Pulmonary artery endothelial cell (primary cell): ENCODE measurements at regions not wholly inside any gene's neighbourhood (a gene's known extent, or its start where the extent isn't known, plus 50 kb on each side); places are given as distances from the start of the nearest gene placed in this dataset.
"Not testable (repeated sequence)": the region's sequence is repeated elsewhere in the genome, so short reads cannot be mapped to it uniquely, and the experiment has no call there.

Experiments used
- DNase-seq: peaks from one replicate; pipeline ENCODE4 v3.0.0-alpha.2; 2011; ENCODE audit warnings: low read depth, low spot score

DNA sequence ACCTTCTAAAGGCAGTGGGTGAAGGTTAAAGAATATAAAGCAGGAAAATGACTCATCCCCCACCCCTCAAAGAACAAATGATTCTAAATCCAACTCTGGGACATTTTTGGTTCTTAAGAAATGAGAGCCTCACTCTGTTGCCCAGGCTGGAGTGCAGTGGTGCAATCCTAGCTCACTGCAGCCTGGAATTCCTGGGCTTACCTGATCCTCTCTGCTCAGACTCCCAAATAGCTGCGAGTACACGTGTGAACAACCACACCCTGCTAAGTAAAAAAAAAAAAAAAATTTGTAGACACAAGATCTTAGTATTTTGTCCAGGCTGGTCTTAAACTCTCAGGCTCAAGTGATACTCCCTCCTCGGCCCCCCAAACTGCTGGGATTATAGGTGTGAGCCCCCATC is 298.8 kb upstream of the MAF start:
- no peak for DNase-seq

DNA sequence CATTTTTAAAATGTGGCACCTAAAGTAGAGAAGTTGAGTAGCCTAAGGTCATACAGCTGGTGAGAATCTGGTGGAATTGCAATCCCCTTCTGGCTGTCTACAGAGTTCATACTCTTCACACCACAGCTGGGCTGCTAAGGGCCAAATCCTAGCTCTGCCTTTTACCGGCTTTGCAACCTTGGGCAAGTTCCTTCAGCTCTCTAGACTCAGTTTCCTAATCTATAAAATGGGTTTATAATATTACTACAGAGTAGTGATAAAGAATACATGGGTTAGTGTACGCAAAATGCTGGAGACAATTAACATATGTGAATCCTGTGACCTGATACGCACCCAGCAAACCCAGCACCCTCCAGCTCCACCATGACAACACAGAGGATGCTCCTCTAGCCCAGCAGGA is 298.2 kb upstream of the MAF start:
- no peak for DNase-seq

DNA sequence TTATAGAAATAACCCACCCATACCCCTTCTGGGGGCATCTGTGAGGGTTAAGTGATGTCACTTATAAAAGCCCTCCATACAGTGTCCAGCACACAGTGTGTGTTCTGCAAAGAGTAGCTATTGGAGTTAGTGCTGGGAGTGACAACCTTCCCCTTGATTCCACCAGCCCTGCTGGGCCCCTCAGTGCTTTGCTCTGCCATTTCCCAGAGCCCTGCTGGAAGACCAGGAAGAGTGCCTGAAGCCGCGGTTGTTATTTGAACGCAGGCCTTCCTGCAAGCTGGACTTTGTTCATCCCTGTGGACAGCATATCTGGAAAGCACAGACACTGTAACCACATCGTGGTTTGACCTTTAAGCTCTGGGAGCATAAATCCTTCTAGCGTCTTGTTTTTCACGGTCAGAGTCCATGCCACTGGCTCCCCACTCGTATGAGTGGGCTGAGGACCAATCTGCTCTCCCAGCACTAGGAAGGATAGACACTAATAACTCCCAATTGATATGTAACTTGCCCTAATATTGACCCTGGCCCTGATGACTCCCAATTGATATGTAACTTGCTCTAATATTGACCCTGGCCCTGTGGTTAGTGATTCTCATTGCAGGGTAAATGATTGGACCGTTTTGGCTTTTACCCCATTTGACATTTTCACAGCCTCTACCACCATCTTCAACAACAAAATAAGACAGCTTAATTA is 297.1 kb upstream of the MAF start:
- DNase-seq, result no peak

DNA sequence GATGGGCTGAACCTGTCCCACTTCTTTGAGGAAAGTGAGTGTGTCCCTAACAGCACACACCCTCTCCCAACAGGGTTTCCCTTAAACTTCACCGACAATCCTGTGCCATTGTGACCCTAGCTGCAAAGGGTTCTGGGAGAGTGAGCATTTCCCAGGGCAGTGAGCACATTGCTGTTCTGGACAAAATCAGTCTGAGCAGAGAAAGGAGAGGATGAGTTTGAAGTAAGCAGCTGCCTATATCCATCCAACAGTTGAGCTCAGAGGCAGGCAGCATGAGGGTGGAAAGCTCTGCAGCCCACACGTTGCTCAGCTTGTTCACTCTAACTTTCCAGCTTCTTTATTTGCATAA is 296.5 kb upstream of the MAF start:
- no peak for DNase-seq

- no peak for DNase-seq
Measured at GRCh38 chr16:79895917-79896203, 295.3 kb upstream of the MAF start.

DNA sequence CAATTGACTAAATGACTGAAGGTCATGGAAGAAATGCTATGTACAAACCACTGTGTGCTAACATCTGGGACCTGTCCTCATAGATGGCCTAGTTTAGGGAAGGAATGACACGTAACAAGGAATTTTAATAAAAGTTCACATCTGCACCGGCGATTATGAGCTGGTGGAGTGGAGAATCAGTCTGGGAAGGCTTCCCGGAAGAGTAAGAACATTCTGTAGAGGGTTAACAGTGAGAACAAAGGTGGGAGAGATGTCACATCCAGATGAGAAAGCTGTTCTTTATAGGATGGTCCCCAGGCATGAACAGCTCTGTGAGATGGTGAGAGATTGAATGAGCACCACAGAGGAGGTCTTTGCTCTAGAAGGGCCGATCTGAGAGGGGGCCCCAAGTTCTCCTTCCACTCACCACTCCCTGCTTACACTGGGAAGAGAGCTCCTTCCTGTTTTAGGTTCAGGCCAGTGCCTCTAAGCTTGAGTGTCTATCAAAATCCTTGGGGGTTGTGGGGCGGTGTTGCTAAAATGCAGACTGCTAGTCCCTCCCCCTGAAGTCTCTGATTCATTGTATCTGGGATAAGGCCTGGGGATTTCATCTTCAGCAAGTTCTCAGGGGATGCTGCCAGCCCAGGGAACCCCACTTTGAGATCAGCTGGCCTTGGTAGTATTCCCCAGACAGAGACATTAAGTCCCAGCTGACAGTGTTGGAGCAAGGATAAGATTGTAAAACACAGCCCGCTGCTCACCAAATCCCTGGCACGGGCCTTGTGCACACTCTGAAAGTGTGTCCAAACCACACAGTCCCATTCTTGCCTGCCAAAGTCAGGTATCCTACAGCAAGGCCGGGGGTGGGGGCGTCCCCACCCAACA is 294.7 kb upstream of the MAF start:
- DNase-seq, result no peak

DNA sequence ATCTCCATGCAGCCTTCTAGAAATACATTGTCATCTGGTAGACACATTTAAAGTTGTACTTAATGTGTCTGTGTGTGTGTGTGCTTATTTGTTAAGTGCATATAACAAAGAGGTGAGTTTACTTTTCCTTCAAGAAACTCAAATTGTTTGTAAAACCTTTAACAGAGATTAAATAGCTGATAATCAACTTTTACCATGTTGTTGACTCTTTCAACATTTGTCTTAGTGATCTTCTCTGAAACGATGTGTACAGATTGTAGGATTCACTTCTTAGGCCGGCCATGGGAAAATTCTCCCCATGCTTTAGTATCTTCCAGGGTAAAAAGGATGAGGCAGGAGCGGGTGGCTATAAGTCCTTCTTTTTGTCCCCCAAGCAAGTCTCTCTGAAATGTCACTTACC is 292.9 kb upstream of the MAF start:
- DNase-seq, result no peak

DNA sequence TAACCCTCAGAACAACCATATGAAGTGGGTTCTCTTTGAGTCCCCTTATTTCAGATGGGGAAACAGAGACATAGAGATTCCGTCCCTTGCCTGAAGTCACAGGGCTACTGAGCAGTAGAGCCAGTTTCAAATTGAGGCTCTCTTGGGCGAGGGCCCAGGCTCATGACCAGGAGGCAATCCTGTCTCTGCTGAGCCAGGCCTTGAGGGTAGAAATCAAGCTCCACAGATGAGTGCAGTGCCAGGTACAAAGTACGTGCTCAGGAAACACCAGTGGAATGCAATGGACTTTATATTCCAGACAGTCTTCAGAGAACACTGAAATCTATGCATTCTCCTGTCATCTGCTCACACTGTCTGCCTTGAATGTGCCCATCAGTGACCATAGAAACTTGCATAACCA is 291.7 kb upstream of the MAF start:
- DNase-seq, result no peak

DNA sequence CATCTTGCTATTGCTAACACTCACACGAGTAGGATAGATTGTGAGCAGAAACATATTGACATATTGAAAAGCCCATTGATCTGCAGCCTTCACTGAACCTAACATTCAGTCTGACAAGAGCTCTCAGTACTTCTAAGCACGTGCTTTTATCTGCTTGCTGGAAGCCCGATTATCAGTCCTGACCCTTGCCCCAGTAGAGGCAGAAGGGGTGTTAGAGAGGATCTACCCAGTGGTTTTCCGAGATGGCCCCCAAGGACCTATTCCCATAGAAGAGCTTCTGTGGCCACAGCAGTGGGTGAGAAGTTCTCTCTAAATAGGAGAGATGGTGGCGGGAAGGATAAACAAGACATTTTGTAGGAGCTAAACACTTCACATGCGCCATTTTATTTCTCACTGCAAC is 290.9 kb upstream of the MAF start:
- DNase-seq, result no peak

GRCh38 chr16:79887541-79888540 is 287.3 kb upstream of the MAF start:
- no peak for DNase-seq

GRCh38 chr16:79885320-79885719 is 284.8 kb upstream of the MAF start:
- no peak for DNase-seq

GRCh38 chr16:79883494-79883893 is 283.0 kb upstream of the MAF start:
- DNase-seq, result no peak

- DNase-seq, result no peak
Measured at GRCh38 chr16:79882340-79883005, 281.9 kb upstream of the MAF start.

DNA sequence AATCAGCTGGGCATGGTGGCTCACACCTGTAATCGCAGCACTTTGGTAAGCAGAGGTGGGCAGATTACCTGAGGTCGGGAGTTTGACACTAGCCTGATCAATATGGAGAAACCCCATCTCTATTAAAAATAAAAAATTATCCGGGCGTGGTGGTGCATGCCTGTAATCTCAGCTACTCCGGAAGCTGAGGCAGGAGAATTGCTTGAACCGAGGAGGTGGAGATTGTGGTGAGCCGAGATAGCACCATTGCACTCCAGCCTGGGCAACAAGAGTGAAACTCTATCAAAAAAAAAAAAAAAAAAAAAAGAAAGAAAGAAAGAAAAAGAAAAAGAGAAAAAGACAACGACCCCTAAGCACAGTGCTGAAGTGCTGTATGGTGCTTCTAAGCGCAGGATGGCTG is 280.6 kb upstream of the MAF start:
- not testable (repeated sequence) for DNase-seq

DNA sequence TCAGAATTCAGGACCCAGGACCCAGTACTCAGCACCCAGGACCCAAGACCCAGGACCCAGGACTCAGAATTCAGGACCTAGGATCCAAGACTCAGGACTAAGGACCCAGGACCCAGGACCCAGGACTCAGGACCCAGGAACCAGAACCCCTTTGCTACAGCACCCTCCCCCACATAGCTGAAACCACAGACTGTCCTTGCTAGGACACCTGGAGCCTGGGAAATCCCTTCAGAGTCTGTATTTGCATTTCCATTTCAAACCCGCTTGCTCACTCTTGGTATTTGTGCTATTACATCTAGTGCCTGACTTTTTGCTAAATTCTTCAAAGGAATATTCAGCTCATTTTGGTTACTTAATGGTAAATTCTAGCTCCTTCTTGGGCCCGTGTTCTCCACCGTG is 275.8 kb upstream of the MAF start:
- no peak for DNase-seq

GRCh38 chr16:79874391-79874790 is 273.9 kb upstream of the MAF start:
- no peak for DNase-seq

DNA sequence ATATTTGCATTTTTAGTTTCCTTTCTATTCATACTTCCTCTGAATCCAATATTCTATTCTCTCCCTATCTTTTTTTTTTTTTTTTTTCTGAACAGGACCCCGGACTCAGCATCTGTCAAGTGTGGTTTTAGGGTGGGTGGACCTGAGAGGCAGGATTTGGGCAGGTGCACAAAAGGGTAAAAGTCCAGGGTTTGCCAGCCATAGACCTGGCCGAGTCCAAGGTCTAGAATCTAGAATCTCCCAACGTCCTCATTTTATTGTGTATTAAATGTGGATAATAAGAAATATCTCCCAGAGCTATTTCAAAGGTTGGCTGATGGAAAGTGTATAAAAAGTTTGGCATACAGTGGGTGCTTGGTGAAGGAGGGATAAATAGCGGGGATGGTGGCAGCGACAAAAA is 273.3 kb upstream of the MAF start:
- no peak for DNase-seq

- no peak for DNase-seq
Measured at GRCh38 chr16:79871906-79872305, 271.4 kb upstream of the MAF start.

DNA sequence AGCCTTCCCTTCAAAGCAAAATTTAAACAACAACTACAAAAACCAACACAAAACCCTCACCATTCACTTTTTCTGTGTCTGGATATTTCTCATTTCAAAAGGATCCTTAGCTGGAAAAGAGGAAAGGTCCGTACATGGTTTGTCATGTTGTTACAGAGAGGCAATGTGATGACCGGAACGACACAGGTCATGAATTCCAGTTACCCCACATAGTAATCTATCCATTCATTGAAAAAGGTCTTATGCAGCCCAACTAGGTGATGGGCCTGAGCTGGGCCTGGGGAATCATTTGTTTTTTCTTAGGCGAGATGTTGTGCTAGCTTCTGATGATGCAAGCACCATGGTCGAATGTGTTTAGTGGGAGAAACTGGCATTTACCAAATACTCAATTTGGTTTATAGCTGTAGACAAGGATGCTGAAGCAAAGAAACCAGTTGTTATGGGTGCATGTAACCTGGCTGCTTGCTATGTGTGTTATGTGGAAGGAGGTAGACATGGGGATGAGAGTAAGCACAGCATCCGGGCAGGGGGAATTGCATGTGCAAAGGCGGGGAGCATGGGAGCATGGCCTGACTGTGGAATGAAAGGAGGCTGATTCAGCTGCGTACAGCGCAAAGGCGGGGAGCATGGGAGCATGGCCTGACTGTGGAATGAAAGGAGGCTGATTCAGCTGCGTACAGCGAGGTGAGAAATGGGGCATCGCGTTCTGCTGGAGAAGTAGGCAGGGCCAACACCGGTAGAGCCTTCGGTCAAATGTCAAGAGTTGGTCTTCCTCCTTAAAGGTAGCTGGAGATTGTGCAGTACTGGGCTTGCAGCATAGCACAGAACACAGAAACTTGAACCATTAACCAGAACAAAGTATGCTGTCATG is 269.7 kb upstream of the MAF start:
- no peak for DNase-seq

DNA sequence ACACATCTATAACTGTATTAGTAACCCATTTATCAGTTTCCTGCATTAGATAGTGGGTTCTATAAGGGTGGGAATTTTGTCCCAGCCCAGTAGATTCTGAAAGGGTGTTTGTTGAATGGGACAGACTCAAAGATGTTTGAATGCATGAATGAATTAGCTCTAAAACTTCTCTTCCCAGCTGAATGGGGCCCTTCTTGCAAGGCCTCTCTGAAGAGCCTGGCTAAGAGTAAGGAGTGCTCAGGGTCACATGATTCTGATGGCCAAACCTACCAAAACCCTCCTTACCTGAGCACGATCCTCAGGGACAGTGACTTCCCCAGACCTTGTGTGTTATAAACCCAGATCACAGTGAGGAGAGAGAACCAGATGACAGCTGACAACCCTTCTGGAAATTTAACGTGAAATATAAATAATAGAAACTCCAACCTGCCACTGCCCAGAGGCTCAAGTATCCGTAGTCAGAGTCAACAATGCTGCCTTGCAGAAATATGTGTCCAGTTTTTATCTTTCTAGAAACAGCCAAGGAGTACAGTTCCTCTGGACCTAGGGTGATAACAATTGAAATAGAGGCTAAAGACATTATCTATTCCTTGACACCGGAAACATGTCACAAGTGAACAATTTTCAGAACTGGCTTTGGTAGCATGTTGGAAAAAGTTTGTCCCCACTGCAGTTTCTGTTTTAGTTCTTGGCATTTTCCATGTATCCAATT is 268.9 kb upstream of the MAF start:
- no peak for DNase-seq
